ENCODE measurements at regions not wholly inside any gene's neighbourhood (a gene's known extent, or its start where the extent isn't known, plus 50 kb on each side); places are given as distances from the start of the nearest gene placed in this dataset.

DNA sequence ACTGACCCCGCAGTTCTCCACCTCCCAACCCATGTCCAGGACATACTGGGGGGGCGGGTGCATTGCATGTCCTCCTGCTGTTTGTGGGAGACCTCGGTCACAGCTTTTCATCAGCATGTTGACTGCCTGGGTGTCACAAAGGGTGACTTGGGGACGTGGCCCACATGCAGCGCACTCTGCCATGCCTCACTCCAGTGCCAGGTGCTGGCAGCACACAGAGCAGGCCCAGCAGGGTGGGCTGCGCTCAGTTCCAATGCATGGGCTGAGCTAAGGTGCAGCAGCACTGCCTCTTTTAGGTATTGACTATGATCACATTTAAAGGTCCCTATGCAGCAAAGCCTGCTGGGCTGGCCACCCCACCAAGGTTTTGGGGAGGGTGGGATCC, 261.9 kb upstream of the SALL3 start:
- Histone ChIP-seq H3K4me1 (ENCODE audit: control insufficient read depth, extremely low read depth, insufficient read depth, low read length) (no peaks in the 10 kb centered on the region), H3K9me3 (ENCODE audit: control insufficient read depth, insufficient read depth, low read depth, low read length) (no peaks in the 10 kb centered on the region), H3K9ac (ENCODE audit: insufficient read depth, low read length) (no peak overlapping the region), H3K79me2 (ENCODE audit: control insufficient read depth, insufficient read depth, low read length) (no peaks in the 10 kb centered on the region), H3K27ac (ENCODE audit: insufficient read depth, low read length) (no peak overlapping the region), H2AFZ (ENCODE audit: low read length) (no peak overlapping the region), H3K36me3 (ENCODE audit: control insufficient read depth, insufficient read depth, low read length) (no peaks in the 10 kb centered on the region), H4K20me1 (ENCODE audit: control insufficient read depth, extremely low read depth, insufficient read depth, low read length) (no peaks in the 10 kb centered on the region), H3K4me3 (replicated peaks in 1 of 4; ENCODE audit: control extremely low read depth in 1 of 4, insufficient read depth in 1 of 4, low read depth in 3 of 4, low read length in 4 of 4) (no peak overlapping the region), H3K27me3 (ENCODE audit: control insufficient read depth, insufficient read depth, low read length) (no peaks in the 10 kb centered on the region), H3K4me2 (ENCODE audit: extremely low read depth, insufficient read depth, low read length) (no peak overlapping the region)
- TF ChIP-seq, protein P1, sequence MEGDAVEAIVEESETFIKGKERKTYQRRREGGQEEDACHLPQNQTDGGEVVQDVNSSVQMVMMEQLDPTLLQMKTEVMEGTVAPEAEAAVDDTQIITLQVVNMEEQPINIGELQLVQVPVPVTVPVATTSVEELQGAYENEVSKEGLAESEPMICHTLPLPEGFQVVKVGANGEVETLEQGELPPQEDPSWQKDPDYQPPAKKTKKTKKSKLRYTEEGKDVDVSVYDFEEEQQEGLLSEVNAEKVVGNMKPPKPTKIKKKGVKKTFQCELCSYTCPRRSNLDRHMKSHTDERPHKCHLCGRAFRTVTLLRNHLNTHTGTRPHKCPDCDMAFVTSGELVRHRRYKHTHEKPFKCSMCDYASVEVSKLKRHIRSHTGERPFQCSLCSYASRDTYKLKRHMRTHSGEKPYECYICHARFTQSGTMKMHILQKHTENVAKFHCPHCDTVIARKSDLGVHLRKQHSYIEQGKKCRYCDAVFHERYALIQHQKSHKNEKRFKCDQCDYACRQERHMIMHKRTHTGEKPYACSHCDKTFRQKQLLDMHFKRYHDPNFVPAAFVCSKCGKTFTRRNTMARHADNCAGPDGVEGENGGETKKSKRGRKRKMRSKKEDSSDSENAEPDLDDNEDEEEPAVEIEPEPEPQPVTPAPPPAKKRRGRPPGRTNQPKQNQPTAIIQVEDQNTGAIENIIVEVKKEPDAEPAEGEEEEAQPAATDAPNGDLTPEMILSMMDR (conservative IDR thresholded peaks at IDR 0.05 in 1 of 2, IDR thresholded peaks at IDR 0.05 in 1 of 2; ENCODE audit: low read depth in 1 of 2, low read length in 2 of 2): no peak
- TF ChIP-seq EZH2 (IDR thresholded peaks at IDR 0.05; ENCODE audit: low read length, missing control alignments): no peak
- no peak for DNase-seq (ENCODE audit: low read depth in 2 of 2)

GRCh38 chr18:78719821-78720220, 259.8 kb upstream of the SALL3 start:
- Histone ChIP-seq H3K9me3 (ENCODE audit: control insufficient read depth, insufficient read depth, low read depth, low read length) (no peaks in the 10 kb centered on the region), H3K36me3 (ENCODE audit: control insufficient read depth, insufficient read depth, low read length) (no peaks in the 10 kb centered on the region), H3K9ac (ENCODE audit: insufficient read depth, low read length) (no peak overlapping the region), H3K27ac (ENCODE audit: insufficient read depth, low read length) (no peak overlapping the region), H3K79me2 (ENCODE audit: control insufficient read depth, insufficient read depth, low read length) (no peaks in the 10 kb centered on the region), H4K20me1 (ENCODE audit: control insufficient read depth, extremely low read depth, insufficient read depth, low read length) (no peaks in the 10 kb centered on the region), H3K27me3 (ENCODE audit: control insufficient read depth, insufficient read depth, low read length) (no peaks in the 10 kb centered on the region), H3K4me1 (ENCODE audit: control insufficient read depth, extremely low read depth, insufficient read depth, low read length) (no peaks in the 10 kb centered on the region), H2AFZ (ENCODE audit: low read length) (no peak overlapping the region), H3K4me2 (ENCODE audit: extremely low read depth, insufficient read depth, low read length) (no peak overlapping the region), H3K4me3 (replicated peaks in 1 of 4; ENCODE audit: control extremely low read depth in 1 of 4, insufficient read depth in 1 of 4, low read depth in 3 of 4, low read length in 4 of 4) (no peak overlapping the region)
- DNase-seq (ENCODE audit: low read depth in 2 of 2): no peak
- TF ChIP-seq EZH2 (IDR thresholded peaks at IDR 0.05; ENCODE audit: low read length, missing control alignments): no peak
- TF ChIP-seq, protein P1 (conservative IDR thresholded peaks at IDR 0.05 in 1 of 2, IDR thresholded peaks at IDR 0.05 in 1 of 2; ENCODE audit: low read depth in 1 of 2, low read length in 2 of 2): no peak

GRCh38 chr18:78720456-78721237, 259.0 kb upstream of the SALL3 start:
- no peak for DNase-seq (ENCODE audit: low read depth in 2 of 2)
- H3K4me1 ChIP-seq (ENCODE audit: control insufficient read depth, extremely low read depth, insufficient read depth, low read length): no peaks in the 10 kb centered on the region
- TF ChIP-seq, protein P1 (conservative IDR thresholded peaks at IDR 0.05 in 1 of 2, IDR thresholded peaks at IDR 0.05 in 1 of 2; ENCODE audit: low read depth in 1 of 2, low read length in 2 of 2): no peak
- no peak for TF ChIP-seq EZH2 (IDR thresholded peaks at IDR 0.05; ENCODE audit: low read length, missing control alignments)

More at GRCh38 chr18:78720456-78721237, 259.0 kb upstream of the SALL3 start:
- Histone ChIP-seq H3K27ac (ENCODE audit: insufficient read depth, low read length) (no peak overlapping the region), H4K20me1 (ENCODE audit: control insufficient read depth, extremely low read depth, insufficient read depth, low read length) (no peaks in the 10 kb centered on the region), H3K27me3 (ENCODE audit: control insufficient read depth, insufficient read depth, low read length) (no peaks in the 10 kb centered on the region), H3K36me3 (ENCODE audit: control insufficient read depth, insufficient read depth, low read length) (no peaks in the 10 kb centered on the region), H3K4me3 (replicated peaks in 1 of 4; ENCODE audit: control extremely low read depth in 1 of 4, insufficient read depth in 1 of 4, low read depth in 3 of 4, low read length in 4 of 4) (no peak overlapping the region), H3K9me3 (ENCODE audit: control insufficient read depth, insufficient read depth, low read depth, low read length) (no peaks in the 10 kb centered on the region), H3K79me2 (ENCODE audit: control insufficient read depth, insufficient read depth, low read length) (no peaks in the 10 kb centered on the region), H3K9ac (ENCODE audit: insufficient read depth, low read length) (no peak overlapping the region), H3K4me2 (ENCODE audit: extremely low read depth, insufficient read depth, low read length) (no peak overlapping the region), H2AFZ (ENCODE audit: low read length) (no peak overlapping the region)

Measured in fibroblast of lung (primary cell).